Neural cell (in vitro differentiated cells): ENCODE measurements at regions not wholly inside any gene's neighbourhood (a gene's known extent, or its start where the extent isn't known, plus 50 kb on each side); places are given as distances from the start of the nearest gene placed in this dataset.

Experiments
- CTCF ChIP-seq: fragments of 450-650 bp; IDR thresholded peaks from 2 replicates; pipeline ENCODE4 v1.5.1; 2014; ENCODE audit warnings: antibody characterized with exemption, mild to moderate bottlenecking, moderate library complexity; ENCODE audit not compliant: poor library complexity, severe bottlenecking
- EP300 ChIP-seq: fragments of 450-650 bp; conservative IDR thresholded peaks from 2 replicates; pipeline ENCODE4 v1.6.1; 2014; ENCODE audit warnings: antibody characterized with exemption, mild to moderate bottlenecking, moderate library complexity; ENCODE audit not compliant: poor library complexity, severe bottlenecking
- EZH2 ChIP-seq: fragments of 200-600, 300-800 bp; shearing (Covaris generic), sonication (generic); IDR thresholded peaks from 2 replicates; pipeline ENCODE4 v1.6.1; 2014; ENCODE audit warnings: antibody characterized with exemption, low read length, borderline replicate concordance, mild to moderate bottlenecking; ENCODE audit not compliant: insufficient read depth, poor library complexity, severe bottlenecking
- POLR2AphosphoS5 ChIP-seq: IDR thresholded peaks from 2 replicates; pipeline ENCODE4 v1.6.1; 2012
- REST ChIP-seq: IDR thresholded peaks from 2 replicates; pipeline ENCODE4 v1.6.1; 2012; ENCODE audit warnings: borderline replicate concordance
- TAF1 ChIP-seq: IDR thresholded peaks from 2 replicates; pipeline ENCODE4 v1.6.1; 2012; ENCODE audit warnings: low read depth

GRCh38 chr4:162510115-162510514, 346.3 kb upstream of the FSTL5 start:
- no peak for TF ChIP-seq CTCF
- no peak for TF ChIP-seq TAF1
- no peak for TF ChIP-seq REST
- no peak for TF ChIP-seq EZH2
- TF ChIP-seq POLR2AphosphoS5, result no peak
- no peak for TF ChIP-seq EP300
